ENCODE measurements at regions not wholly inside any gene's neighbourhood (a gene's known extent, or its start where the extent isn't known, plus 50 kb on each side); places are given as distances from the start of the nearest gene placed in this dataset.

- DNase-seq, result no peak
- in situ Hi-C loops (cut with MboI; ENCODE audit: low pct_unique_long_range_greater_than_20kb, low sequenced_read_pairs), result no loop called here
These were observed 1107.1 kb upstream of the EYS start for GRCh38 chr6:66814156-66814555.

DNA sequence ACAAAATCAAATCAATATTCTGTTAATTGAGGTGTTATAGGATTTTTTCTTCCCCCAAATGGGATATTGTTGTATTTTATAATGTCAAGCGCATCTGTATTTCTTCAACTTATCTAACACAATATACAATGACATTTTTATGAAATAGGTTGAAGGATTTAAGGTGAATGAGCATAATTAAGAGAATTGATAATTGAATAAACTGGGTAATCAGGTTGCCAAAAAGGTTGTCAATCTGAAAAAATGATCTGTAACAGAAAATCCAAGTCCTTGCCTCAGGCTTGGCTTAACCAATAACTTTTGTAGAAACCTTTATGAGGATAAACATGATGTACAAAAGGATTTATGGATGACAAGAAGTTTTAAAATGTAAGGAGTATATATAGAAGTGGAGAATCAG lies 1101.7 kb upstream of the EYS start:
- in situ Hi-C loops (cut with MboI; ENCODE audit: low pct_unique_long_range_greater_than_20kb, low sequenced_read_pairs), result no loop called here
- no peak for DNase-seq

DNA sequence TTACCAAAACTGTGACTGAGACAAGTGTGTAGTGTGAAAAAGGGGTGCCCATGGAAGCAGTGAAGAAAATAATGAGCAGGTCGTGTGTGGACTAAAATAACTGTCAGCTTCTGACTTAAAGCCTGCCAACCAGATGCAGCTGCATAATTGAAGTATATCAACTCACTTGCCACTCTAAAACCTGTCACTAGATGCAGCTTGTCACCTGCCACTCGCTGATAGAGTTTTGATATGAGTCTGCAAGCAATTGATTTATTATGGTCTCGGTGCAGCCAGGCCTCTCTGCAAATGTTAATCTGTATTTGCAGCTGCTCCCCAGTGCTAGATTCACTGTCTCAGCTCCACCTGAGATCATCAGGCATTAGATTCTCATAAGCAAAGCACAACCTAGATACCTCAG lies 1090.0 kb upstream of the EYS start:
- DNase-seq, result no peak
- in situ Hi-C loops (cut with MboI; ENCODE audit: low pct_unique_long_range_greater_than_20kb, low sequenced_read_pairs), result no loop called here

DNA sequence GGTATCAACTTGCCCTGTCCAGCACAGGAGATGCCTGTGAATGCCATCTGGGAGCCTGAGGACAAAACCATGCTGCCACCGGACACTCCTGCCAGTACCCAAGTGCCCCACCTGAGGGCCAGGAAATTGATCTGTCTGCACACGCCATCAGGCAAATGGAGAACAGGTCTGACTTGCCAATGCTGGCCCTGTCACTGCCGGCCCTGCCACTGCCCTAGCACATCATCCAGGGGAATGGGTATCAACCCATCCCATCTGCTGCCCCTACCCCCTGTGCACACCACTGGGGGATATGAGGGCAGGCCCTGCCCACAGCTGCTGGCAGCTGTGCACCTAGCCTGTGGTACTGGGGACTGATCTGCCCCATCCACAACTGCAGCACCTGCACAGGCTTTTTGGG lies 1081.6 kb upstream of the EYS start:
- in situ Hi-C loops (cut with MboI; ENCODE audit: low pct_unique_long_range_greater_than_20kb, low sequenced_read_pairs), result no loop called here
- DNase-seq, result no peak

GRCh38 chr6:66772800-66773199 lies 1065.8 kb upstream of the EYS start:
- in situ Hi-C loops (cut with MboI; ENCODE audit: low pct_unique_long_range_greater_than_20kb, low sequenced_read_pairs), result no loop called here
- no peak for DNase-seq

DNA sequence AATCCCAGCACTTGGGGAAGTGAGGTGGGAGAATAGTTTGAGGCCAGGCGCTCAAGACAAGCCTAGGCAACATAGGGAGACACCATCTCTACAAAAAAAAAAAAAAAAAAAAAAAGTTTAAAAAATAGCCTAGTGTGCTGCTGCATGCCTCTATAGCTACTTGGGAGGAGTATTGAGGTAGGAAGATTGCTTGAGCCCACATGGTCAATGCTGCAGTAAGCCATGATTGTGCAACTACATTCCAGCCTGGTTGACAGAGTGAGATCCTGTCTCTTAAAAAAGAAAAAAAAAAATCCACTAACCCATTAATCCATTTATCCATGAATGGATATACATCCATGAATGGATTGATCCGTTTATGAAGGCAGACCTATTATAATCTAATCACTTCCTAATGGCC lies 1064.6 kb upstream of the EYS start:
- in situ Hi-C loops (cut with MboI; ENCODE audit: low pct_unique_long_range_greater_than_20kb, low sequenced_read_pairs), result no loop called here

GRCh38 chr6:66751630-66752029 lies 1044.6 kb upstream of the EYS start:
- DNase-seq, result no peak
- in situ Hi-C loops (cut with MboI; ENCODE audit: low pct_unique_long_range_greater_than_20kb, low sequenced_read_pairs), result no loop called here

More for the DNA sequence above, 1064.6 kb upstream of the EYS start:
- peak; percentile 3 for DNase-seq

- in situ Hi-C loops (cut with MboI; ENCODE audit: low pct_unique_long_range_greater_than_20kb, low sequenced_read_pairs), result no loop called here
- no peak for DNase-seq
These were observed 1033.3 kb upstream of the EYS start for GRCh38 chr6:66740346-66740745.

GRCh38 chr6:66735106-66735890 lies 1028.3 kb upstream of the EYS start:
- in situ Hi-C loops (cut with MboI; ENCODE audit: low pct_unique_long_range_greater_than_20kb, low sequenced_read_pairs), result no loop called here
- no peak for DNase-seq

GRCh38 chr6:66731310-66731709 lies 1024.3 kb upstream of the EYS start:
- DNase-seq, result no peak
- in situ Hi-C loops (cut with MboI; ENCODE audit: low pct_unique_long_range_greater_than_20kb, low sequenced_read_pairs), result no loop called here

GRCh38 chr6:66725670-66726069 lies 1018.6 kb upstream of the EYS start:
- DNase-seq, result no peak
- in situ Hi-C loops (cut with MboI; ENCODE audit: low pct_unique_long_range_greater_than_20kb, low sequenced_read_pairs), result no loop called here

DNA sequence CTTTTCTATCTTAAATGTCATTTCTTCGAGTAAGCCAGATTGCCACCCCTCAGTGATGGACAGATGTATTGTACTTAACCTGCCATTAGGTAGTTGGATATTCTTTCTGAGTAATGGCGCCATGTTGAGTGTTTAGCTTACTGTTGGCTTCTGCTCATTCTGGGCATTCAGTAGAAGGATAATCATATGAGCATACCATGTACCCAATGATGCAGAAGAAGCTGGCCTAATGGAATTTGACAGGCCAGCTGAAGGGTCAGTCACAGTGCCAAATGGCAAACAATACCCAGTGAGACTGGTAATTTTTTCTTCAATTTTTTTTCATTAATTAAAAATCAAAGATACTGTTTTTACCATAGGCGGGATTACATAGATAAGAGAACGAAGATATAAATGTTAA lies 1010.8 kb upstream of the EYS start:
- no peak for DNase-seq
- in situ Hi-C loops (cut with MboI; ENCODE audit: low pct_unique_long_range_greater_than_20kb, low sequenced_read_pairs), result no loop called here

DNA sequence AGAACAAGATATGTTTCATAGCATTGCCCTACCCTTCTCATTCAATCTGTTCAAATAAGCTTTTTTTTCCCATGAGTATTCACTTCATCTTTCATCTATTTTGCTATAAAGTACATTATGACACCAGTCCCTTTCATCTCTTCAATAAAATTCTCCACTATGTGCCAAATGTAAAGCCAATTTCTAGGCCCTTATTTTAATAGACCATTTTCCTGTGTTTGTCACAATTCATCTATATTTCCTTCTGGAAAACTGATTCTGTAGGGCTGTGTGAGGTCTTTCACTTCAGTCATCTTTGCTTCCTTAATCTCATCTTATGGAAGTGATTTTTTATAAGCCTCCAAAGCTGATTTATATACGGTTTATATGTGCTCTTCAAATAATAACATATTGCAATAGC lies 992.4 kb upstream of the EYS start:
- in situ Hi-C loops (cut with MboI; ENCODE audit: low pct_unique_long_range_greater_than_20kb, low sequenced_read_pairs), result no loop called here
- DNase-seq, result no peak

GRCh38 chr6:66689608-66690007 lies 982.6 kb upstream of the EYS start:
- no peak for DNase-seq
- in situ Hi-C loops (cut with MboI; ENCODE audit: low pct_unique_long_range_greater_than_20kb, low sequenced_read_pairs), result no loop called here

- no peak for DNase-seq
- in situ Hi-C loops (cut with MboI; ENCODE audit: low pct_unique_long_range_greater_than_20kb, low sequenced_read_pairs), result no loop called here
These were observed 980.6 kb upstream of the EYS start for GRCh38 chr6:66687611-66688140.

DNA sequence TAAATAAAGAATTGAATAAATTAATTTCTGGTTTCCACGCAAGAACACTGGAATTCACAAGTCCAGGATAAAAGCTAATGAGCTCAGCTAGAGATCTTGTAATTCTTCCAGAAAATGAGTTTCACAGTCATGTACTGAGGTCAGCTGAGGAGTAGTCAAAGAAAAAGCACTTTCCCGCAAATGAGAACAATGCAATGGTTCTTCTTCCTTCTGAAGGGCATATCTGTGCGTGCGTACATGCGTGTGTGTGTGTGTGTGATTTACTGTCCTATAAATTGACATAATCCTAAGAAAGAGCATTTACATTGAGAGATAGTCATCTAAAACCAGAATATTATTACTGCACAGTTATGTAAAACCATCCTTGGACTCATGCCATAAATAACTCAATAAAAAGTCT lies 968.9 kb upstream of the EYS start:
- no peak for DNase-seq
- in situ Hi-C loops (cut with MboI; ENCODE audit: low pct_unique_long_range_greater_than_20kb, low sequenced_read_pairs), result no loop called here

DNA sequence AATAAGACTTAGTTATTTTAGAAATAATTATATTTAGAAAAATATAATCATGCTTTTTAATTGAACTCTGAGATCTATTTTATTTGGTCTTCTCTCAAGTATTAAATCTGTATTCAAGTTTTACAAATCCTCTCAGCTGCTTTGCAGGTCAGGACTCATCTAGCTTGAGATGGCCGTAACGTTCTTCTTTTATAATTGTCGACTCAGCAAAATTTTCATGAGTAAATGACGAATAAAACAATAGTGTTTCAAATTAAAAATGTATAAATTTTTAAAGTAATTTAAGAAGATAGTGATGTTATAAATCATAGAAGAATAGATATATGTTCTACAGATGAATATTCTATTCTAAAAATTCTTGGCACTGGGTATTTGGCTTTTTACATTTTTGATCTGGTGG lies 957.1 kb upstream of the EYS start:
- in situ Hi-C loops (cut with MboI; ENCODE audit: low pct_unique_long_range_greater_than_20kb, low sequenced_read_pairs), result no loop called here
- no peak for DNase-seq

DNA sequence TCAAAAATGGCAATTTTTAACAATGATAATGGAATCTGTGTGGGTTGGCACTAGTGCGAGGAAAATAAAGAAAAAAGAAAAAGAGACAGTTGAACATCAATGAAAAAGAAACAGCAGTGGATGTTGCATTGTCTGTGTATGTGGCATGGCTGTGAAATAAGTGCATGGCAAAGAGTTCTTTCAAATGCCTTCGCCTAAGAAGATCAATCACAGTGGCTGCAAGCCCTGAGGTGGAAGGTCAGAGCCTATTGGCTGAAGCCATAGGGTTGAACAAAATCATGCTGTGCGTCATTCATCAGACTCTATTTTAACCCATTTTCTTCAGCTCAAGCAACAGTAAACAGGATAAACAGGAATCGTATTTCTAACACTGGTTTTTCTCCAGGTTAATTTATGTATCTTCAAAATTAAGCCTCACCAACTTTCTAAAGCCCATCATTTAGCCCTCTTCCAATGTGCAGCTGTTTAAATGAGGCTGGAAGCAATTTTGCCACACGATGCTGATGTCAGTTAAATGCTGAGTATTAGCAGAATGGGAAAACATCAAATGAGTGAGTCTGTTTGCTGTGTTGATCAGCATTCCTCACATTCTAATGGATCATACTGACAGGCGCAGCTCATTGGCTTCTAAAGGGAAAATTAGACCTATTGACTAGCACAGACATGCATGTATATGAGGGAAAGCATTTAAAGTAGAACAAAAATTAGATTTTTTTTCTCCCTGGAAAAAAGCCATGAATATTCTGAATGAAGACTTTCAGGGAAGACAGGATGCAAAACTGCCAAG lies 955.9 kb upstream of the EYS start:
- in situ Hi-C loops (cut with MboI; ENCODE audit: low pct_unique_long_range_greater_than_20kb, low sequenced_read_pairs), result no loop called here
- no peak for DNase-seq

GRCh38 chr6:66662196-66662595 lies 955.2 kb upstream of the EYS start:
- in situ Hi-C loops (cut with MboI; ENCODE audit: low pct_unique_long_range_greater_than_20kb, low sequenced_read_pairs), result no loop called here
- DNase-seq, result no peak

- no peak for DNase-seq
- in situ Hi-C loops (cut with MboI; ENCODE audit: low pct_unique_long_range_greater_than_20kb, low sequenced_read_pairs), result no loop called here
These were observed 948.4 kb upstream of the EYS start for GRCh38 chr6:66655420-66655819.
